H7 (cell line): ENCODE measurements at regions not wholly inside any gene's neighbourhood (a gene's known extent, or its start where the extent isn't known, plus 50 kb on each side); places are given as distances from the start of the nearest gene placed in this dataset.

Source experiments
- DNase-seq: peaks from one replicate; pipeline ENCODE4 v3.0.0; 2012
- H3K27me3 ChIP-seq: 2 replicates; pipeline ENCODE4 v1.6.0; 2011; ENCODE audit warnings: mild to moderate bottlenecking, low read length; ENCODE audit not compliant: control insufficient read depth, insufficient read depth
- H3K36me3 ChIP-seq: replicated peaks from 2 replicates; pipeline ENCODE4 v1.5.1; 2011; ENCODE audit warnings: low read length; ENCODE audit not compliant: control insufficient read depth, insufficient read depth
- H3K4me3 ChIP-seq: 2 replicates; pipeline ENCODE4 v1.5.1; 2011; ENCODE audit warnings: low read depth, mild to moderate bottlenecking, control low read depth, low read length, moderate library complexity; ENCODE audit not compliant: insufficient read depth

- no peaks in the 10 kb centered on the region for H3K27me3 ChIP-seq
- H3K36me3 ChIP-seq: no peaks in the 10 kb centered on the region
- no peak overlapping the region for H3K4me3 ChIP-seq
- no peak for DNase-seq
Measured at GRCh38 chr1:219443763-219444162, 169.1 kb downstream of the ZC3H11B start.

GRCh38 chr1:219442611-219443061, 170.3 kb downstream of the ZC3H11B start:
- no peaks in the 10 kb centered on the region for H3K36me3 ChIP-seq
- H3K4me3 ChIP-seq: no peak overlapping the region
- H3K27me3 ChIP-seq: no peaks in the 10 kb centered on the region
- no peak for DNase-seq

- Histone ChIP-seq H3K4me3 (no peak overlapping the region), H3K27me3 (no peaks in the 10 kb centered on the region), H3K36me3 (no peaks in the 10 kb centered on the region)
- no peak for DNase-seq
Measured at GRCh38 chr1:219441884-219442283, 171.0 kb downstream of the ZC3H11B start.

- Histone ChIP-seq H3K27me3 (no peaks in the 10 kb centered on the region), H3K4me3 (no peak overlapping the region), H3K36me3 (no peaks in the 10 kb centered on the region)
- no peak for DNase-seq
Measured at GRCh38 chr1:219439376-219439775, 173.5 kb downstream of the ZC3H11B start.

GRCh38 chr1:219438386-219438785, 174.5 kb downstream of the ZC3H11B start:
- no peak for DNase-seq
- Histone ChIP-seq H3K4me3 (no peak overlapping the region), H3K27me3 (no peaks in the 10 kb centered on the region), H3K36me3 (no peaks in the 10 kb centered on the region)

- Histone ChIP-seq H3K27me3 (no peaks in the 10 kb centered on the region), H3K36me3 (no peaks in the 10 kb centered on the region), H3K4me3 (no peak overlapping the region)
- no peak for DNase-seq
Measured at GRCh38 chr1:219434923-219435297, 178.0 kb downstream of the ZC3H11B start.

- Histone ChIP-seq H3K4me3 (no peak overlapping the region), H3K27me3 (no peaks in the 10 kb centered on the region), H3K36me3 (no peaks in the 10 kb centered on the region)
- no peak for DNase-seq
Measured at GRCh38 chr1:219434285-219434922, 178.5 kb downstream of the ZC3H11B start.

- no peak for DNase-seq
- Histone ChIP-seq H3K4me3 (no peak overlapping the region), H3K36me3 (no peaks in the 10 kb centered on the region), H3K27me3 (no peaks in the 10 kb centered on the region)
Measured at GRCh38 chr1:219433496-219434131, 179.3 kb downstream of the ZC3H11B start.

GRCh38 chr1:219433001-219433400, 179.9 kb downstream of the ZC3H11B start:
- no peak for DNase-seq
- Histone ChIP-seq H3K36me3 (no peaks in the 10 kb centered on the region), H3K27me3 (no peaks in the 10 kb centered on the region), H3K4me3 (no peak overlapping the region)

- DNase-seq: no peak
- Histone ChIP-seq H3K4me3 (no peak overlapping the region), H3K36me3 (no peaks in the 10 kb centered on the region), H3K27me3 (no peaks in the 10 kb centered on the region)
Measured at GRCh38 chr1:219432191-219432606, 180.7 kb downstream of the ZC3H11B start.

GRCh38 chr1:219430419-219430818, 182.5 kb downstream of the ZC3H11B start:
- Histone ChIP-seq H3K4me3 (no peak overlapping the region), H3K27me3 (no peaks in the 10 kb centered on the region), H3K36me3 (no peaks in the 10 kb centered on the region)
- DNase-seq: no peak

GRCh38 chr1:219428651-219429050, 184.3 kb downstream of the ZC3H11B start:
- Histone ChIP-seq H3K36me3 (no peaks in the 10 kb centered on the region), H3K27me3 (no peaks in the 10 kb centered on the region), H3K4me3 (no peak overlapping the region)
- DNase-seq: no peak

- H3K27me3 ChIP-seq: no peaks in the 10 kb centered on the region
- H3K36me3 ChIP-seq: no peaks in the 10 kb centered on the region
- H3K4me3 ChIP-seq: no peak overlapping the region
- DNase-seq: no peak
Measured at GRCh38 chr1:219427989-219428388, 184.9 kb downstream of the ZC3H11B start.

GRCh38 chr1:219427403-219427802, 185.5 kb downstream of the ZC3H11B start:
- no peaks in the 10 kb centered on the region for H3K27me3 ChIP-seq
- no peak for DNase-seq
- no peaks in the 10 kb centered on the region for H3K36me3 ChIP-seq
- H3K4me3 ChIP-seq: no peak overlapping the region

- DNase-seq: no peak
- Histone ChIP-seq H3K36me3 (no peaks in the 10 kb centered on the region), H3K27me3 (no peaks in the 10 kb centered on the region), H3K4me3 (no peak overlapping the region)
Measured at GRCh38 chr1:219422811-219423598, 189.9 kb downstream of the ZC3H11B start.
